ENCODE measurements at regions not wholly inside any gene's neighbourhood (a gene's known extent, or its start where the extent isn't known, plus 50 kb on each side); places are given as distances from the start of the nearest gene placed in this dataset.

GRCh38 chr5:118692811-118693342 is 295.5 kb downstream of the DTWD2 start:
- no peak for TF ChIP-seq POLR2AphosphoS5 (IDR thresholded peaks at IDR 0.05; ENCODE audit: low read depth)
- peak; percentile 24 to 71; a peak in 3 of 4 replicates for TF ChIP-seq CTCF (conservative IDR thresholded peaks at IDR 0.05; ENCODE audit: low read depth in 2 of 2)

All from GM23338 (cell line).